IPS DF 6.9 (cell line): ENCODE measurements at regions not wholly inside any gene's neighbourhood (a gene's known extent, or its start where the extent isn't known, plus 50 kb on each side); places are given as distances from the start of the nearest gene placed in this dataset.
A peak's percentile ranks its signal among the peaks of the same experiment; 100 is the strongest.
"Not testable (repeated sequence)": the region's sequence is repeated elsewhere in the genome, so short reads cannot be mapped to it uniquely, and the experiment has no call there.

ENCODE experiments used
- DNase-seq: peaks from one replicate; pipeline ENCODE4 v3.0.0-alpha.2; 2013; ENCODE audit warnings: low read depth, low spot score
- H3K27ac ChIP-seq: one replicate; pipeline ENCODE4 v1.5.1; 2013; ENCODE audit warnings: low read length, control low read depth
- H3K27me3 ChIP-seq: 2 replicates; pipeline ENCODE4 v1.6.1; 2013; ENCODE audit warnings: mild to moderate bottlenecking, low read length; ENCODE audit not compliant: control insufficient read depth, insufficient read depth
- H3K36me3 ChIP-seq: 2 replicates; pipeline ENCODE4 v1.6.1; 2013; ENCODE audit warnings: low read length; ENCODE audit not compliant: control insufficient read depth, insufficient read depth
- H3K4me1 ChIP-seq: 2 replicates; pipeline ENCODE4 v1.6.1; 2013; ENCODE audit warnings: low read length; ENCODE audit not compliant: control insufficient read depth, insufficient read depth
- H3K4me3 ChIP-seq: 2 replicates; pipeline ENCODE4 v1.5.1; 2013; ENCODE audit warnings: mild to moderate bottlenecking, low read length
- H3K9me3 ChIP-seq: 2 replicates; pipeline ENCODE4 v1.6.1; 2013; ENCODE audit warnings: low read length, inconsistent platforms; ENCODE audit not compliant: control insufficient read depth, insufficient read depth
- WGBS: extraction: QIAGEN DNeasy Blood & Tissue Kit; methylation state at CpG from one replicate; pipeline ENCODE4 v1.1.7; 2013; ENCODE audit warnings: mixed read lengths, missing lambda C conversion rate; ENCODE audit not compliant: insufficient read length, insufficient coverage; 5-methylcytosine and 5-hydroxymethylcytosine counted together

- Histone ChIP-seq H3K27me3 (no peaks in the 10 kb centered on the region), H3K36me3 (no peaks in the 10 kb centered on the region), H3K4me3 (no peak overlapping the region), H3K9me3 (no peaks in the 10 kb centered on the region), H3K4me1 (0 out of 2 replicates have a peak, but pooled peaks cover 2% of the 10 kb centered on the region), H3K27ac (no peak overlapping the region)
- WGBS: no CpG with 5 or more reads among the region's 3 CpGs
- DNase-seq: peak; percentile 33
Observed at GRCh38 chr14:59018978-59019377, 169.5 kb upstream of the DAAM1 start.

- H3K27me3 ChIP-seq: no peaks in the 10 kb centered on the region
- no peak overlapping the region for H3K27ac ChIP-seq
- no peak for DNase-seq
- no peaks in the 10 kb centered on the region for H3K4me1 ChIP-seq
- H3K36me3 ChIP-seq: no peaks in the 10 kb centered on the region
- no peak overlapping the region for H3K4me3 ChIP-seq
- H3K9me3 ChIP-seq: no peaks in the 10 kb centered on the region
- WGBS: no CpG with 5 or more reads among the region's 1 CpG
Observed at GRCh38 chr14:59020382-59020781, 168.1 kb upstream of the DAAM1 start.

GRCh38 chr14:59022144-59022543 is 166.3 kb upstream of the DAAM1 start:
- no CpG with 5 or more reads among the region's 4 CpGs for WGBS

GRCh38 chr14:59026081-59026480 is 162.4 kb upstream of the DAAM1 start:
- no peak overlapping the region for H3K4me3 ChIP-seq
- no peak for DNase-seq
- no peak overlapping the region for H3K27ac ChIP-seq
- no CpG with 5 or more reads among the region's 2 CpGs for WGBS
- no peaks in the 10 kb centered on the region for H3K4me1 ChIP-seq
- H3K9me3 ChIP-seq: no peaks in the 10 kb centered on the region
- H3K36me3 ChIP-seq: no peaks in the 10 kb centered on the region
- H3K27me3 ChIP-seq: no peaks in the 10 kb centered on the region

More at GRCh38 chr14:59022144-59022543, 166.3 kb upstream of the DAAM1 start:
- no peaks in the 10 kb centered on the region for H3K36me3 ChIP-seq
- H3K4me1 ChIP-seq: no peaks in the 10 kb centered on the region
- no peaks in the 10 kb centered on the region for H3K9me3 ChIP-seq
- DNase-seq: no peak
- H3K27ac ChIP-seq: no peak overlapping the region
- no peaks in the 10 kb centered on the region for H3K27me3 ChIP-seq
- H3K4me3 ChIP-seq: no peak overlapping the region

GRCh38 chr14:59026640-59027039 is 161.8 kb upstream of the DAAM1 start:
- no CpG with 5 or more reads among the region's 1 CpG for WGBS
- not testable (repeated sequence) for H3K27me3 ChIP-seq, DNase-seq, H3K4me1 ChIP-seq, H3K9me3 ChIP-seq, H3K27ac ChIP-seq, H3K4me3 ChIP-seq, H3K36me3 ChIP-seq

GRCh38 chr14:59028476-59029202 is 159.8 kb upstream of the DAAM1 start:
- Histone ChIP-seq H3K27me3 (no peaks in the 10 kb centered on the region), H3K4me1 (no peaks in the 10 kb centered on the region), H3K9me3 (no peaks in the 10 kb centered on the region), H3K27ac (no peak overlapping the region), H3K4me3 (no peak overlapping the region), H3K36me3 (no peaks in the 10 kb centered on the region)
- DNase-seq: no peak
- no CpG with 5 or more reads among the region's 5 CpGs for WGBS

- Histone ChIP-seq H3K4me3 (no peak overlapping the region), H3K27me3 (no peaks in the 10 kb centered on the region), H3K36me3 (no peaks in the 10 kb centered on the region), H3K27ac (no peak overlapping the region), H3K4me1 (no peaks in the 10 kb centered on the region), H3K9me3 (no peaks in the 10 kb centered on the region)
- DNase-seq: no peak
Observed at GRCh38 chr14:59032826-59033225, 155.6 kb upstream of the DAAM1 start.

- WGBS: no CpG with 5 or more reads among the region's 2 CpGs
- no peaks in the 10 kb centered on the region for H3K36me3 ChIP-seq
- H3K4me3 ChIP-seq: no peak overlapping the region
Observed at GRCh38 chr14:59036134-59036533, 152.3 kb upstream of the DAAM1 start.

GRCh38 chr14:59037086-59037485 is 151.4 kb upstream of the DAAM1 start:
- H3K36me3 ChIP-seq: no peaks in the 10 kb centered on the region
- H3K4me3 ChIP-seq: no peak overlapping the region
- no peaks in the 10 kb centered on the region for H3K27me3 ChIP-seq
- no peak for DNase-seq
- H3K27ac ChIP-seq: no peak overlapping the region
- no peaks in the 10 kb centered on the region for H3K9me3 ChIP-seq
- no CpG with 5 or more reads among the region's 3 CpGs for WGBS
- no peaks in the 10 kb centered on the region for H3K4me1 ChIP-seq

More at GRCh38 chr14:59036134-59036533, 152.3 kb upstream of the DAAM1 start:
- Histone ChIP-seq H3K27me3 (no peaks in the 10 kb centered on the region), H3K9me3 (no peaks in the 10 kb centered on the region), H3K27ac (no peak overlapping the region), H3K4me1 (no peaks in the 10 kb centered on the region)
- DNase-seq: no peak

- H3K27ac ChIP-seq: no peak overlapping the region
- 100% methylated on average over 1 of the region's 4 CpGs for WGBS
- no peaks in the 10 kb centered on the region for H3K36me3 ChIP-seq
- H3K4me1 ChIP-seq: no peaks in the 10 kb centered on the region
- no peak for DNase-seq
- H3K4me3 ChIP-seq: no peak overlapping the region
- H3K9me3 ChIP-seq: no peaks in the 10 kb centered on the region
- no peaks in the 10 kb centered on the region for H3K27me3 ChIP-seq
Observed at GRCh38 chr14:59037620-59038019, 150.8 kb upstream of the DAAM1 start.

- no peaks in the 10 kb centered on the region for H3K9me3 ChIP-seq
- no peak overlapping the region for H3K27ac ChIP-seq
- WGBS: no CpG with 5 or more reads among the region's 4 CpGs
- H3K4me1 ChIP-seq: no peaks in the 10 kb centered on the region
- no peak for DNase-seq
- no peaks in the 10 kb centered on the region for H3K36me3 ChIP-seq
- no peak overlapping the region for H3K4me3 ChIP-seq
- H3K27me3 ChIP-seq: no peaks in the 10 kb centered on the region
Observed at GRCh38 chr14:59038746-59039145, 149.7 kb upstream of the DAAM1 start.
